Naive thymus-derived CD4-positive, alpha-beta T cell (primary cell): ENCODE measurements at regions not wholly inside any gene's neighbourhood (a gene's known extent, or its start where the extent isn't known, plus 50 kb on each side); places are given as distances from the start of the nearest gene placed in this dataset.

Source experiments
- ATAC-seq: fragments of 150-1000 bp; cut with Tn5 transposase; 2 replicates; pipeline ENCODE4 v1.10.0; 2021; ENCODE audit warnings: mild to moderate bottlenecking, moderate library complexity
- CTCF ChIA-PET: fragments of 350-600 bp; sonication (Branson Sonifier 250); formaldehyde crosslinking; loops from one replicate; lab custom pipeline; 2021; ENCODE audit warnings: antibody characterized with exemption; lab: Charles Lee
- POLR2A ChIA-PET: fragments of 350-600 bp; sonication (Branson Sonifier 250); formaldehyde crosslinking; loops from one replicate; lab custom pipeline; 2021; ENCODE audit warnings: antibody characterized with exemption, inconsistent platforms; lab: Charles Lee
- DNase-seq, 9 donors: peaks; one replicate each; pipeline versions ENCODE4 v3.0.0 to v3.0.0-alpha.2; 2020 to 2022; ENCODE audit warnings: mixed read lengths in 1 of 9
- H3K27ac ChIP-seq: one replicate; pipeline ENCODE4 v1.7.0; 2013; ENCODE audit warnings: mild to moderate bottlenecking, low read depth, low read length, moderate library complexity
- H3K27me3 ChIP-seq, 2 donors: one replicate each; pipeline ENCODE4 v1.7.0; 2013; ENCODE audit warnings: low read length in 2 of 2, mild to moderate bottlenecking in 2 of 2, moderate library complexity in 2 of 2; ENCODE audit not compliant: control insufficient read depth in 2 of 2, insufficient read depth in 2 of 2
- H3K36me3 ChIP-seq, 3 experiments: 1 replicate in 2 of 3; 2 replicates in 1 of 3; pipeline ENCODE4 v1.7.0; 2013; ENCODE audit warnings: low read length in 3 of 3, mild to moderate bottlenecking in 3 of 3, moderate library complexity in 1 of 3; ENCODE audit not compliant: insufficient read depth in 3 of 3, control insufficient read depth in 2 of 3
- H3K4me1 ChIP-seq, 2 donors: one replicate each; pipeline ENCODE4 v1.7.0; 2013; ENCODE audit warnings: low read length in 2 of 2, mild to moderate bottlenecking in 2 of 2, moderate library complexity in 1 of 2; ENCODE audit not compliant: control insufficient read depth in 2 of 2, insufficient read depth in 2 of 2
- H3K4me3 ChIP-seq: 2 replicates; pipeline ENCODE4 v1.7.0; 2013; ENCODE audit warnings: mild to moderate bottlenecking, low read length
- H3K9me3 ChIP-seq, 3 experiments: 1 replicate in 2 of 3; 2 replicates in 1 of 3; pipeline ENCODE4 v1.7.0; 2013; ENCODE audit warnings: low read length in 3 of 3; ENCODE audit not compliant: control insufficient read depth in 2 of 3
- H3K27ac Mint-ChIP-seq, 9 donors: one replicate each; pipeline ENCODE4 v1.8.0; 2020 to 2022; ENCODE audit warnings: mixed read lengths in 9 of 9, mild to moderate bottlenecking in 8 of 9, moderate library complexity in 5 of 9, inconsistent platforms in 2 of 9
- H3K27me3 Mint-ChIP-seq, 5 donors: one replicate each; pipeline ENCODE4 v1.8.0; 2021 to 2022; ENCODE audit warnings: mixed read lengths in 5 of 5, mild to moderate bottlenecking in 1 of 5
- H3K36me3 Mint-ChIP-seq, 5 donors: one replicate each; pipeline ENCODE4 v1.8.0; 2020 to 2022; ENCODE audit warnings: mixed read lengths in 5 of 5, mild to moderate bottlenecking in 3 of 5, inconsistent platforms in 1 of 5
- H3K4me1 Mint-ChIP-seq, 7 donors: one replicate each; pipeline ENCODE4 v1.8.0; 2020 to 2022; ENCODE audit warnings: mixed read lengths in 7 of 7, mild to moderate bottlenecking in 3 of 7, inconsistent platforms in 1 of 7
- H3K4me3 Mint-ChIP-seq, 10 donors: one replicate each; pipeline ENCODE4 v1.8.0; 2020 to 2022; ENCODE audit warnings: mild to moderate bottlenecking in 10 of 10, mixed read lengths in 10 of 10, moderate library complexity in 6 of 10, inconsistent platforms in 2 of 10
- H3K9me3 Mint-ChIP-seq, 11 donors: one replicate each; pipeline ENCODE4 v1.8.0; 2020 to 2022; ENCODE audit warnings: mixed read lengths in 11 of 11, mild to moderate bottlenecking in 4 of 11, inconsistent platforms in 1 of 11, moderate library complexity in 1 of 11
- intact Hi-C, 2 donors: fragments of 100-400 bp; cut with micrococcal nuclease; formaldehyde crosslinking; loops; one replicate each; pipeline ENCODE4 v1.15.1; 2023

- ChIA-PET POLR2A (no interaction called here), CTCF (no interaction called here)
- H3K27me3 ChIP-seq = no peaks in the 10 kb centered on the region
- H3K36me3 ChIP-seq = no peaks in the 10 kb centered on the region
- Mint-ChIP-seq H3K4me3 (no peak overlapping the region), H3K36me3 (no peaks in the 10 kb centered on the region), H3K27me3 (peaks cover 0 to 4% (median 0%) of the 10 kb centered on the region in 5 donors), H3K9me3 (peaks cover 0 to 3% (median 0%) of the 10 kb centered on the region in 11 donors), H3K4me1 (peaks cover 0 to 2% (median 0%) of the 10 kb centered on the region in 7 donors), H3K27ac (no peak overlapping the region)
- intact Hi-C loops = no loop called here
- H3K4me3 ChIP-seq = no peak overlapping the region
- ATAC-seq (no peak), DNase-seq (no peak)
- no peaks in the 10 kb centered on the region for H3K9me3 ChIP-seq
- no peaks in the 10 kb centered on the region for H3K4me1 ChIP-seq
- H3K27ac ChIP-seq = no peak overlapping the region
Observed at GRCh38 chr20:57791178-57791962, 81.6 kb upstream of the PMEPA1 start.

GRCh38 chr20:57790176-57790575 is 80.4 kb upstream of the PMEPA1 start:
- Histone ChIP-seq H3K9me3 (no peaks in the 10 kb centered on the region), H3K27ac (no peak overlapping the region), H3K27me3 (no peaks in the 10 kb centered on the region), H3K4me1 (no peaks in the 10 kb centered on the region), H3K4me3 (no peak overlapping the region), H3K36me3 (no peaks in the 10 kb centered on the region)
- H3K27me3 Mint-ChIP-seq = peaks cover 0 to 4% (median 0%) of the 10 kb centered on the region in 5 donors
- ChIA-PET POLR2A (no interaction called here), CTCF (no interaction called here)
- DNase-seq (no peak), ATAC-seq (no peak)
- H3K27ac Mint-ChIP-seq = no peak overlapping the region
- intact Hi-C loops = no loop called here
- no peaks in the 10 kb centered on the region for H3K36me3 Mint-ChIP-seq
- peaks cover 0 to 2% (median 0%) of the 10 kb centered on the region in 7 donors for H3K4me1 Mint-ChIP-seq
- H3K9me3 Mint-ChIP-seq = peaks cover 0 to 3% (median 0%) of the 10 kb centered on the region in 11 donors
- no peak overlapping the region for H3K4me3 Mint-ChIP-seq

GRCh38 chr20:57788936-57789613 is 79.3 kb upstream of the PMEPA1 start:
- no peaks in the 10 kb centered on the region for H3K36me3 ChIP-seq
- Mint-ChIP-seq H3K27me3 (peaks cover 0 to 4% (median 0%) of the 10 kb centered on the region in 5 donors), H3K36me3 (no peaks in the 10 kb centered on the region), H3K27ac (peak overlapping the region in 2 of 9 donors; percentile 43), H3K4me3 (no peak overlapping the region), H3K4me1 (peaks cover 0 to 2% (median 0%) of the 10 kb centered on the region in 7 donors), H3K9me3 (peaks cover 0 to 3% (median 0%) of the 10 kb centered on the region in 11 donors)
- H3K27me3 ChIP-seq = no peaks in the 10 kb centered on the region
- ChIA-PET CTCF (no interaction called here), POLR2A (no interaction called here)
- no peak overlapping the region for H3K27ac ChIP-seq
- ATAC-seq = no peak
- H3K9me3 ChIP-seq = no peaks in the 10 kb centered on the region
- intact Hi-C loops = no loop called here
- DNase-seq = no peak
- H3K4me3 ChIP-seq = no peak overlapping the region
- H3K4me1 ChIP-seq = no peaks in the 10 kb centered on the region

DNA sequence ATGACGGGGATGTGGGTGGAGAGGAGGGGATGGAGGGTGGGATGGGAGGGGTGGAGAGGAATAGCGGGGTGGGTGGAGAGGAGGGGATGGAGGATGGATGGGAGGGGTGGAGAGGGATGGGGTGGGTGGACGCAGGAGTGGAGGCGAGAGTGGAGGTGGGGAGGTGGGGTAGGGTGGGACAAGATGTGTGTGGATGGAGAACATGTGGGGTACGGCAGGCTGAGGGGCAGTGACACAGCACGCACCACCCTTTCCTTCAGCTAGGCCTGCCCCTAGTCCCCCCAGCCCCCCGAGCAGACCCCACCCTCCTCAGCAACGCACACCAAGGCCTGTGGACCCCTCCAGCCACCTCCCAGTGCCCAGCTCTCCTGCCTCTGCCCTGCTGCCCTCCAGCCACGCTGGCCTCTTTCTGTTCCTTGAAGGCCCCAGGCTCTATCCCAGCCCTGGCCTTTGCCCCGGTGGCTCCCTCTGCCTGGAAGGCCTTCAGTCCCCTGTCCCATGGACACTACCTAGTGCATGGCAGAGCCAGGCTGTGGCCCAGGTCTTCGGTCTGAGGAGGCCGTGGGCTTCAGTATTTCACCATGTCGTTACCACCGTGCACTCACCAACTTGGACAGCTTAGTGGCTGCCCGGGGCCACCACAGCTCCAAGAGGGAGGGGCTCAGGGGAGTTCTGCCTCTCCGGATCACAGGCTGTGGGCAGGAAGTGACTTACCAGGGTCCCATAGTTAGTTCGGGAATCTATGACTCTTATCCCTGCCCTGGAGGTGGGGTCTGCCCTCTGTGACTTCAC is 78.4 kb upstream of the PMEPA1 start:
- Mint-ChIP-seq H3K27ac (peak overlapping the region in 1 of 9 donors; percentile 43), H3K4me1 (peaks cover 0 to 2% (median 0%) of the 10 kb centered on the region in 7 donors), H3K36me3 (no peaks in the 10 kb centered on the region), H3K4me3 (no peak overlapping the region), H3K9me3 (peaks cover 0 to 3% (median 0%) of the 10 kb centered on the region in 11 donors), H3K27me3 (peaks cover 0 to 4% (median 0%) of the 10 kb centered on the region in 5 donors)
- no peak for ATAC-seq
- Histone ChIP-seq H3K27me3 (no peaks in the 10 kb centered on the region), H3K27ac (no peak overlapping the region), H3K4me3 (no peak overlapping the region), H3K4me1 (no peaks in the 10 kb centered on the region), H3K9me3 (no peaks in the 10 kb centered on the region), H3K36me3 (no peaks in the 10 kb centered on the region)
- ChIA-PET POLR2A (no interaction called here), CTCF (no interaction called here)
- intact Hi-C loops = no loop called here
- no peak for DNase-seq

GRCh38 chr20:57787151-57787989 is 77.6 kb upstream of the PMEPA1 start:
- H3K27ac Mint-ChIP-seq = no peak overlapping the region
- intact Hi-C loops = no loop called here

DNA sequence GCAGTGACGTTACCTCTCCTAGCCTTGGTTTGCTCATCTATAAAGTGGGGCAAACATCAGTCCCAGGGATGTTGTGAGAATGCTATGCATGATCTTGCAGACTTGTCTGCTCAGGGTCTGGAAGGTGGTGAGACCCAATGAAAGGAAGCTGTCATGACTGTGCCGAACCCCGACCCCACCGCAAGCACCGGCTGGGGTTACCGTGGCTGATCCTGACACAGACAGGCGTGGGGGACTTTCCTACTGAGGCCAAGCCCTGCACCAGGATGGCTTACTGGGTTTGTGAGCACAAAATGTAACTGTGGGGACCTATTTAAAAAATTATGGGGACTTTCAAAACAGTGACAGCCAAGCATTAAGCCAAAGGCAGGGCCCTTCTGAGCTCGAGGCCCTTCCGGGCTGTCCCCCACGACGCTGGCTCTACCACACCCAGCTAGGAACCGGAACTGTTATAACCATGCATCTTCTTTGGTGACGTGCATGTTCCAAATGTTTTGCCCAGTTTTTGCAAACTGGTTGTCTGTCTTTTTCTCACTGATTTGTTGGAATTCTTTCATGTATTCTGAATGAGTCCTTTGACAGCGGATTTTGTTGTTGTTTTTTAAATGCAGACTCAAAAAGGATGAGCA is 76.6 kb upstream of the PMEPA1 start:
- no peaks in the 10 kb centered on the region for H3K9me3 ChIP-seq
- no peak for ATAC-seq
- DNase-seq = no peak
- Mint-ChIP-seq H3K4me3 (no peak overlapping the region), H3K36me3 (no peaks in the 10 kb centered on the region), H3K27me3 (peaks cover 0 to 4% (median 4%) of the 10 kb centered on the region in 5 donors), H3K27ac (no peak overlapping the region), H3K9me3 (no peaks in the 10 kb centered on the region), H3K4me1 (no peaks in the 10 kb centered on the region)
- H3K36me3 ChIP-seq = no peaks in the 10 kb centered on the region
- no peak overlapping the region for H3K27ac ChIP-seq
- ChIA-PET CTCF (no interaction called here), POLR2A (no interaction called here)
- H3K4me3 ChIP-seq = no peak overlapping the region
- H3K4me1 ChIP-seq = no peaks in the 10 kb centered on the region
- intact Hi-C loops = no loop called here
- H3K27me3 ChIP-seq = no peaks in the 10 kb centered on the region

More at GRCh38 chr20:57787151-57787989, 77.6 kb upstream of the PMEPA1 start:
- H3K36me3 Mint-ChIP-seq = no peaks in the 10 kb centered on the region
- no peaks in the 10 kb centered on the region for H3K4me1 ChIP-seq
- POLR2A ChIA-PET = no interaction called here
- H3K9me3 Mint-ChIP-seq = peaks cover 0 to 3% (median 0%) of the 10 kb centered on the region in 11 donors
- no peaks in the 10 kb centered on the region for H3K36me3 ChIP-seq
- ATAC-seq (no peak), DNase-seq (no peak)
- H3K4me3 Mint-ChIP-seq = no peak overlapping the region
- peaks cover 0 to 4% (median 0%) of the 10 kb centered on the region in 5 donors for H3K27me3 Mint-ChIP-seq
- H3K27ac ChIP-seq = no peak overlapping the region
- H3K27me3 ChIP-seq = no peaks in the 10 kb centered on the region
- CTCF ChIA-PET = no interaction called here
- peaks cover 0 to 2% (median 0%) of the 10 kb centered on the region in 7 donors for H3K4me1 Mint-ChIP-seq
- no peak overlapping the region for H3K4me3 ChIP-seq
- no peaks in the 10 kb centered on the region for H3K9me3 ChIP-seq
